ENCODE measurements at regions not wholly inside any gene's neighbourhood (a gene's known extent, or its start where the extent isn't known, plus 50 kb on each side); places are given as distances from the start of the nearest gene placed in this dataset.

GRCh38 chrX:22691966-22692565 lies 307.7 kb upstream of the DDX53 start:
- no peaks in the 10 kb centered on the region for H3K9me3 ChIP-seq (ENCODE audit: control insufficient read depth, low read length)
- Mint-ChIP-seq H3K36me3 (ENCODE audit: low read depth) (no peaks in the 10 kb centered on the region), H3K4me3 (no peak overlapping the region), H3K4me1 (peaks cover 8% of the 10 kb centered on the region), H3K9me3 (no peaks in the 10 kb centered on the region), H3K27me3 (ENCODE audit: insufficient read depth) (no peaks in the 10 kb centered on the region), H3K27ac (no peak overlapping the region)
- no peak overlapping the region for H3K4me3 ChIP-seq (ENCODE audit: low read length)
- no peaks in the 10 kb centered on the region for H3K36me3 ChIP-seq (ENCODE audit: control insufficient read depth, insufficient read depth, low read length)
- H3K9ac ChIP-seq (ENCODE audit: extremely low read depth, low read length, poor library complexity, severe bottlenecking) = no peak overlapping the region
- 88 to 100% methylated on average over 1 to 5 of the region's 6 CpGs for WGBS, 2 experiments (ENCODE audit: insufficient coverage in 1 of 2, insufficient read length in 1 of 2)
- no peaks in the 10 kb centered on the region for H3K4me1 ChIP-seq (ENCODE audit: control insufficient read depth, insufficient read depth, low read length)
- no peak overlapping the region for H3K27ac ChIP-seq (ENCODE audit: low read depth, low read length)
- TF ChIP-seq CTCF (conservative IDR thresholded peaks at IDR 0.05) = no peak
- no peak for DNase-seq
- H3K27me3 ChIP-seq (ENCODE audit: control insufficient read depth, insufficient read depth, low read length, poor library complexity, severe bottlenecking) = no peaks in the 10 kb centered on the region

GRCh38 chrX:22698151-22698550 lies 301.6 kb upstream of the DDX53 start:
- Mint-ChIP-seq H3K27me3 (ENCODE audit: insufficient read depth) (no peaks in the 10 kb centered on the region), H3K27ac (no peak overlapping the region), H3K4me3 (no peak overlapping the region), H3K9me3 (no peaks in the 10 kb centered on the region), H3K36me3 (ENCODE audit: low read depth) (no peaks in the 10 kb centered on the region), H3K4me1 (no peaks in the 10 kb centered on the region)
- no peak for TF ChIP-seq CTCF (conservative IDR thresholded peaks at IDR 0.05)
- no peak overlapping the region for H3K4me3 ChIP-seq (ENCODE audit: low read length)
- no peak for DNase-seq
- no peak overlapping the region for H3K9ac ChIP-seq (ENCODE audit: extremely low read depth, low read length, poor library complexity, severe bottlenecking)
- no peaks in the 10 kb centered on the region for H3K27me3 ChIP-seq (ENCODE audit: control insufficient read depth, insufficient read depth, low read length, poor library complexity, severe bottlenecking)
- no peaks in the 10 kb centered on the region for H3K4me1 ChIP-seq (ENCODE audit: control insufficient read depth, insufficient read depth, low read length)
- no peaks in the 10 kb centered on the region for H3K36me3 ChIP-seq (ENCODE audit: control insufficient read depth, insufficient read depth, low read length)
- no peak overlapping the region for H3K27ac ChIP-seq (ENCODE audit: low read depth, low read length)
- H3K9me3 ChIP-seq (ENCODE audit: control insufficient read depth, low read length) = no peaks in the 10 kb centered on the region

GRCh38 chrX:22699581-22700091 lies 300.1 kb upstream of the DDX53 start:
- Mint-ChIP-seq H3K4me3 (no peak overlapping the region), H3K9me3 (no peaks in the 10 kb centered on the region), H3K4me1 (no peaks in the 10 kb centered on the region), H3K27ac (no peak overlapping the region), H3K36me3 (ENCODE audit: low read depth) (no peaks in the 10 kb centered on the region), H3K27me3 (ENCODE audit: insufficient read depth) (no peaks in the 10 kb centered on the region)
- no peak for TF ChIP-seq CTCF (conservative IDR thresholded peaks at IDR 0.05)
- Histone ChIP-seq H3K27me3 (ENCODE audit: control insufficient read depth, insufficient read depth, low read length, poor library complexity, severe bottlenecking) (no peaks in the 10 kb centered on the region), H3K9ac (ENCODE audit: extremely low read depth, low read length, poor library complexity, severe bottlenecking) (no peak overlapping the region), H3K4me1 (ENCODE audit: control insufficient read depth, insufficient read depth, low read length) (no peaks in the 10 kb centered on the region), H3K4me3 (ENCODE audit: low read length) (no peak overlapping the region), H3K36me3 (ENCODE audit: control insufficient read depth, insufficient read depth, low read length) (no peaks in the 10 kb centered on the region), H3K27ac (ENCODE audit: low read depth, low read length) (no peak overlapping the region), H3K9me3 (ENCODE audit: control insufficient read depth, low read length) (peaks cover 5% of the 10 kb centered on the region)
- no peak for DNase-seq
- WGBS, 2 experiments (ENCODE audit: insufficient coverage in 1 of 2, insufficient read length in 1 of 2) = 96% methylated on average over 2 of the region's 5 CpGs; no CpG with 5 or more reads in 1 of the 2 experiments
